SK-N-MC (cell line): ENCODE measurements at regions not wholly inside any gene's neighbourhood (a gene's known extent, or its start where the extent isn't known, plus 50 kb on each side); places are given as distances from the start of the nearest gene placed in this dataset.

Experiments
- DNase-seq: peaks from one replicate; pipeline ENCODE4 v3.0.0-alpha.2; 2011; ENCODE audit warnings: low read depth, low spot score
- H3K27ac ChIP-seq: fragments of 200-600 bp; sonication (generic); 2 replicates; pipeline ENCODE4 v1.5.1; 2016; ENCODE audit warnings: mixed run types
- H3K36me3 ChIP-seq: fragments of 200-600 bp; sonication (generic); 2 replicates; pipeline ENCODE4 v1.6.1; 2017; ENCODE audit warnings: antibody characterized with exemption, low read length, mixed read lengths; ENCODE audit not compliant: insufficient read depth
- H3K4me3 ChIP-seq: fragments of 200-600 bp; sonication (generic); 2 replicates; pipeline ENCODE4 v1.5.1; 2016
- H3K9ac ChIP-seq: fragments of 200-600 bp; sonication (generic); 2 replicates; pipeline ENCODE4 v1.8.0; 2017; ENCODE audit warnings: mixed run types, mixed read lengths; ENCODE audit not compliant: insufficient read length
- H3K9me3 ChIP-seq: fragments of 200-600 bp; sonication (generic); 2 replicates; pipeline ENCODE4 v1.6.1; 2017; ENCODE audit warnings: low read depth, mild to moderate bottlenecking, antibody characterized with exemption, low read length, moderate library complexity, mixed read lengths
- EZH2 ChIP-seq: fragments of 200-600 bp; sonication (generic); IDR thresholded peaks from one replicate; pipeline ENCODE4 v1.6.1; 2017; ENCODE audit warnings: antibody characterized with exemption
- FOXP2 ChIP-seq: optimal IDR thresholded peaks from 2 replicates; pipeline ENCODE3; 2011; ENCODE audit warnings: mild to moderate bottlenecking, moderate library complexity; ENCODE audit not compliant: insufficient read depth; ENCODE audit errors: extremely low read length, control extremely low read depth
- POLR2AphosphoS5 ChIP-seq: IDR thresholded peaks from 2 replicates; pipeline ENCODE4 v1.6.1; 2012; ENCODE audit warnings: mild to moderate bottlenecking, low read depth, low read length, borderline replicate concordance

DNA sequence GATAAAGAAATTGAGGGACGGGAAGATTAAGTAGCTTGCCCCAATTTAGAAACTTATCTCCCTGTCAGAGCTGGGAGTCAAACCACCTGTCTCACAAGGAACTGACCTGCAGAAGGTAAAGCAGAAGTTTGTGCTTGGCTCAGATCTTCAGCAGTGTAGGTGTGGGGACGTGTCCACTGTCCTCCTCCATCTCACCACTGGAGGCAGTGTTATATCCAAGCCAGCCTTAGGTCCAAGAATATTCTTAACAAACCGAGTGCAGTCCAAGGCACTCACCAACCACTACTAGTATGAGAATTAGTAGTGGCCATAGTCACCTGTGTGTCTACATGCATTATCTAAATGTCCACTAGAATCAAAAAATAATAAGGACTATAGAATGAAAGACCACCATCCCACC, 86.3 kb upstream of the IRX1 start:
- Histone ChIP-seq H3K4me3 (no peak overlapping the region), H3K27ac (no peak overlapping the region), H3K9me3 (no peaks in the 10 kb centered on the region), H3K9ac (no peak overlapping the region), H3K36me3 (no peaks in the 10 kb centered on the region)
- TF ChIP-seq FOXP2 (no peak), POLR2AphosphoS5 (no peak), EZH2 (no peak)
- DNase-seq: no peak

- no peak for DNase-seq
- H3K9ac ChIP-seq: no peak overlapping the region
- no peak for TF ChIP-seq FOXP2
- no peak for TF ChIP-seq POLR2AphosphoS5
- TF ChIP-seq EZH2: no peak
- H3K36me3 ChIP-seq: no peaks in the 10 kb centered on the region
- no peaks in the 10 kb centered on the region for H3K9me3 ChIP-seq
- no peak overlapping the region for H3K4me3 ChIP-seq
- H3K27ac ChIP-seq: no peak overlapping the region
These were observed 87.2 kb upstream of the IRX1 start for GRCh38 chr5:3508395-3508794.

GRCh38 chr5:3490957-3491507, 104.6 kb upstream of the IRX1 start:
- no peak overlapping the region for H3K4me3 ChIP-seq
- no peak overlapping the region for H3K27ac ChIP-seq
- no peak for DNase-seq
- H3K9ac ChIP-seq: no peak overlapping the region
- no peaks in the 10 kb centered on the region for H3K36me3 ChIP-seq
- no peaks in the 10 kb centered on the region for H3K9me3 ChIP-seq
- TF ChIP-seq EZH2: no peak
- TF ChIP-seq FOXP2: no peak
- TF ChIP-seq POLR2AphosphoS5: no peak

GRCh38 chr5:3489239-3489843, 106.3 kb upstream of the IRX1 start:
- H3K9ac ChIP-seq: no peak overlapping the region
- TF ChIP-seq EZH2 (no peak), FOXP2 (no peak), POLR2AphosphoS5 (no peak)
- no peaks in the 10 kb centered on the region for H3K36me3 ChIP-seq
- DNase-seq: no peak
- no peak overlapping the region for H3K4me3 ChIP-seq
- H3K27ac ChIP-seq: no peak overlapping the region
- H3K9me3 ChIP-seq: no peaks in the 10 kb centered on the region

DNA sequence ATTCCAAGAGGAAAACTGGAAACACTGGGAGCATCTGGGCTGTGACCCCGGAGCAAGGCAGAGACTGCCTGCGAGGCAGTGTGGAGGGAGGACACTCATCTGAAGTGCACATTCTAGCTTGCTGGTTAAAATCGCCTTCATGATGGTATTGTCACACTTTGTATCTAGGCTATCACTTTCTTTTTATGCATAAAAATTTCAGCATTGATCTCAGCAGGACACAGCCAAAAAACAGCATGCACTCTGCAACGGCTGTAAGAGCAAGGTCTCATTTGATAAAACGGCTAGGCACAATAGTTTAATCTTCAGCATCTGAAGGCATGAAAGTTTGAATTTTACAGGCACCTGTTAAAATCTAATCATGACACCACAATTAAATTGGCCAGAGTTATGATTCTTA, 110.8 kb upstream of the IRX1 start:
- no peaks in the 10 kb centered on the region for H3K36me3 ChIP-seq
- H3K4me3 ChIP-seq: no peak overlapping the region
- no peak for DNase-seq
- H3K9me3 ChIP-seq: no peaks in the 10 kb centered on the region
- H3K9ac ChIP-seq: no peak overlapping the region
- no peak overlapping the region for H3K27ac ChIP-seq
- TF ChIP-seq EZH2 (no peak), FOXP2 (no peak), POLR2AphosphoS5 (no peak)

GRCh38 chr5:3481175-3481574, 114.5 kb upstream of the IRX1 start:
- no peaks in the 10 kb centered on the region for H3K36me3 ChIP-seq
- H3K9me3 ChIP-seq: no peaks in the 10 kb centered on the region
- no peak for TF ChIP-seq POLR2AphosphoS5
- TF ChIP-seq EZH2: no peak
- TF ChIP-seq FOXP2: no peak

GRCh38 chr5:3475674-3476073, 120.0 kb upstream of the IRX1 start:
- no peak for DNase-seq
- no peak for TF ChIP-seq FOXP2
- TF ChIP-seq POLR2AphosphoS5: no peak
- TF ChIP-seq EZH2: no peak
- Histone ChIP-seq H3K27ac (no peak overlapping the region), H3K4me3 (no peak overlapping the region), H3K9me3 (no peaks in the 10 kb centered on the region), H3K36me3 (no peaks in the 10 kb centered on the region), H3K9ac (no peak overlapping the region)

More at GRCh38 chr5:3481175-3481574, 114.5 kb upstream of the IRX1 start:
- H3K4me3 ChIP-seq: no peak overlapping the region
- no peak overlapping the region for H3K27ac ChIP-seq
- no peak for DNase-seq
- H3K9ac ChIP-seq: no peak overlapping the region

- Histone ChIP-seq H3K36me3 (no peaks in the 10 kb centered on the region), H3K9me3 (no peaks in the 10 kb centered on the region), H3K27ac (no peak overlapping the region), H3K9ac (no peak overlapping the region), H3K4me3 (no peak overlapping the region)
- no peak for DNase-seq
- TF ChIP-seq FOXP2 (no peak), EZH2 (no peak), POLR2AphosphoS5 (no peak)
These were observed 129.2 kb upstream of the IRX1 start for GRCh38 chr5:3466392-3466791.

DNA sequence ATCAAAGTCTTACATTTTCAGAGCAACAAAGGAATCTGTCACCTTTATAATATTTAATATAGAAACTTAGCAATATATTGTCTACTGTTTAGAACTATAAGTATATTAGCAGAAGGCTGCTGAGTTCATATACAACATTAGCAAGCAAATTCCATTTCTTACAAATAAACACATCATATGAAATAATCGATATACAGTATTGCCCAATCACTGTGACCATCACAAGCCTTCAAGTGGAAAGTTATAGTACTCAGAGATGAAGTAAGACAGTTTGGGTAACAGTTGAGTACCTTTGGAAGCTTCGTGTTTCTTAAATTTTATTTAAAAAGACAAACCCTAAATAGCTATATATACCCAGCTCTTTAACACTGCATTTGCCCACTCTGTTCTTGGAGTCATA, 135.2 kb upstream of the IRX1 start:
- Histone ChIP-seq H3K9ac (no peak overlapping the region), H3K36me3 (no peaks in the 10 kb centered on the region), H3K27ac (no peak overlapping the region), H3K4me3 (no peak overlapping the region), H3K9me3 (no peaks in the 10 kb centered on the region)
- no peak for DNase-seq
- TF ChIP-seq FOXP2: no peak
